Activated CD8-positive, alpha-beta memory T cell treated with anti-CD3 and anti-CD28 coated beads for 36 hours (primary cell): ENCODE measurements at regions not wholly inside any gene's neighbourhood (a gene's known extent, or its start where the extent isn't known, plus 50 kb on each side); places are given as distances from the start of the nearest gene placed in this dataset.

ENCODE experiments used
- CTCF ChIA-PET: fragments of 350-600 bp; sonication (Branson Sonifier 250); formaldehyde crosslinking; loops from one replicate; lab custom pipeline; 2021; ENCODE audit warnings: antibody characterized with exemption; lab: Charles Lee
- POLR2A ChIA-PET: fragments of 350-600 bp; sonication (Branson Sonifier 250); formaldehyde crosslinking; loops from one replicate; lab custom pipeline; 2021; ENCODE audit warnings: antibody characterized with exemption; lab: Charles Lee

DNA sequence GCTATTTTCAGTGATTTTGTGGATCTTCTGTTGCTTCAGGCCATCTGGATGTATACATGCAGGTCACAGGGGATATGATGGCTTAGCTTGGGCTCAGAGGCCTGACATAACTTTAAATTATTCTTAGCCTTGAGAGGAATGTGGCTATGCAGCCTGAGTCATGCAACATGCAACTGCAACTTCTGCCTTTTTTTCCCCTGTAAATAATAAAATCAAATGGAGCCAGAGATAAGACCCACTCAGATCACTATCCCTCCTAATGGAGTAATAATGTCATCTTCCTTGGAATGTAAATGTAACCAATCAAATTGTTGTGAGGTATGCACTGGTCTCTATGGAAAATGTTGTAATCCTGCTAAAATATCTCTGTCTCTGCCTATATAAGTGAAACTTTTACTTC, 54.9 kb downstream of the MAGEB17 start:
- CTCF ChIA-PET, result no interaction called here
- POLR2A ChIA-PET, result no interaction called here

- ChIA-PET CTCF (no interaction called here), POLR2A (no interaction called here)
Observed at GRCh38 chrX:16223385-16223784, 56.1 kb downstream of the MAGEB17 start.

GRCh38 chrX:16239211-16239610, 71.9 kb downstream of the MAGEB17 start:
- ChIA-PET CTCF (no interaction called here), POLR2A (no interaction called here)

DNA sequence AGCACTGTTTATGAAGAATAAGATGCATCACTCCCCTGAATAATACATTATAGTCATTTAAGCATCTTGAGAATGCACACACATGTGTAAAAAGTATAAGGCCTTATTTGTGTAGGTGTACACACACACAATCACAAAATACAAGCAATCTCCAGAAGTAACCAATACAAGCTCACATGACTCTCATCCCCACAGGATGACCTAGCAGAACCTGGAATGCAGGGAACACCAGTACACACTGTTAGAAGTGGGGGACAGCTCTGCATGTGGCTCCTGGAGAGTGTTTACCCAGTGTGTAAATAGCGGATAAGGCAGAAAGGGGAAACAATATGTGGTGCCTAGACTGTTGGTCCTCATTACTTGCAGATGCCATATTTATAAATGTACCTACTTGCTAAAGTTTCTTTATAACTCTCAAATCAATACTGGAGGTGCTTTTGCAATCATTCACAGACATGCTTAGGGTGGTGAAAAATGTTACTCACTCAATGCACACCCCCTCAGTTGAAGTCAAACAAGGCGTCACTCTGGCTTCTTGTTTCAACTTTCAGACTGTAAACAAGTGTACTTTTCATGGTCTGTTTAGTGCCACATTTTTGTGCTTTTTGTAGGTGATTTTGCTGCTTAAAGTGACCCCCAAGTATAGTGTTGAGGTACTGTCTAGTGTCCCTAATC, 73.1 kb downstream of the MAGEB17 start:
- ChIA-PET CTCF (no interaction called here), POLR2A (no interaction called here)

GRCh38 chrX:16240968-16241367, 73.7 kb downstream of the MAGEB17 start:
- ChIA-PET POLR2A (no interaction called here), CTCF (no interaction called here)

GRCh38 chrX:16250296-16250695, 83.0 kb downstream of the MAGEB17 start:
- CTCF ChIA-PET, result no interaction called here
- POLR2A ChIA-PET, result no interaction called here

DNA sequence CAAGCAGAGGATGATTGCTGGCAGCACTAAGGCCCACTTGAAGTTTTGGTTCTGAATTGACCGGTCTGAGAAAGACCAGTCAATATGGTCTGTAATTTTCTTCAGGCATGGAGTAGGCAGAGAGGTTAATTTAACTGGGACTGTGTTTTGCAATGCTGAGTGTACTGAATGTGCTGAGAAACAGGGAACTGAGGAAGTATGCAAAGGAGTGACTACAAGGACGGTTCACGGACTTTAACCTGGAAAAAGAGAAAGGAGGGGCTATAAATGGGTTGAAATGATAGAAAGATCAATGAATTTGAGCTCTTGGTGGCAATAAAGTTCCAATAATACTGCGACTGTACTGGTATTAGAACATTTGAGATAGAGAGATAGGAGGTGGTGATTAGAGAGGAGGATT, 84.5 kb downstream of the MAGEB17 start:
- ChIA-PET CTCF (no interaction called here), POLR2A (no interaction called here)

GRCh38 chrX:16258882-16259281, 91.6 kb downstream of the MAGEB17 start:
- CTCF ChIA-PET, result no interaction called here
- POLR2A ChIA-PET, result no interaction called here

- ChIA-PET POLR2A (no interaction called here), CTCF (no interaction called here)
Observed at GRCh38 chrX:16267431-16267830, 100.2 kb downstream of the MAGEB17 start.

- ChIA-PET CTCF (no interaction called here), POLR2A (no interaction called here)
Observed at GRCh38 chrX:16268206-16268605, 100.9 kb downstream of the MAGEB17 start.

DNA sequence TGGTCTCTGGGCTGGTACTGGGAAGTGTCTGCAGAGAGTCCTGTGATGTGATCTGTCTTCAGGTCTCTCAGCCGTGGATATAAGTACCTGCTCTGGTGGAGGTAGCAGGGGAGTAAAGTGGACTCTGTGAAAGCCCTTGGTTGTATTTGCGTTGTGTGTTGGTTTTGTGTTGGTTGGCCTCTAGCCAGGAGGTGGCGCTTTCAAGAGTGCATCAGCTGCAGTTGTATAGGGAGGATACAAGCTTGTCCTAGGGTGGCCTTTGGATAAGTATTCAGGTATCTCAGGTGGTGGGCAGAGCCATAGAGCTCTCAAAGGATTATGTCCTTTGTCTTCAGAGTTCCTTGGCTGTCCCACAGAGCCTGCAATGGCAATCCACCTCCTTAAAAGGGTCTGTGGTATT, 111.6 kb downstream of the MAGEB17 start:
- POLR2A ChIA-PET, result no interaction called here
- CTCF ChIA-PET, result no interaction called here

DNA sequence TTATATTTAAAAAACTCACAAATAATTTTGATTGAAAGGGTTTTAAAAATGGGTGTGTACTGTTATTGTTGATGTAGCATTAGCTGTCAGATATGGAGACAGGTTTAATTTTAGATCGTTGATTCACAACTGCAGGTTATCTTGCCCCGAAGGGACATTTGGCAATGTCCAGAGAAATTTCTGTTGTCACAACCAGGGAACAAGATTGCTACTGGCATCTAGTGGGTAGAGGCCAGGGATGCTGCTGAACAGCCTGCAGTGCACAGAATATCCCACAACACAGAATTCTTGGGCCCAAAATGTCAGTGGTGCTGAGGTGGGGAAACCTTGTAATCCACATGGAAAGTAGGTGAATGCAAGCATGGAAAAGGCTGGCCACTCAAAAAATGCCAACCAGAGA, 114.9 kb downstream of the MAGEB17 start:
- CTCF ChIA-PET, result no interaction called here
- POLR2A ChIA-PET, result no interaction called here

DNA sequence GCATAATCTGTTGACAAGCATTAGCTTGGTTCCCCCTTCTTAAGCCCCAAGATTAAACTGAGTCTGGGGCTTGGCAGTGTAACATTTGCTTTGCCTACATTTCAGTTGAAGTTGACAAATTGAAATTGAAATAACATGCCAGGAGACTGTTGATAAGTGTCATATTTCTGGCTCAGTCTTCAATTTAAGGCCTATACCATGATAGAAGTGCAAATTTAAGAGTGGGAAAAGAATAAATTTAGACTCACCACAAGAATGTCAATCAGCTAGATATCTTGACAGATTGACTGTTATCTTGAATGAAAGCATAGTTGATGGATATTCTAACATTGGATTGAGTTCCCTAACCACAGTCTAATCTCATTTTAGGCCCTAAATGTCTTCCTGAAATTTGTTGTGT, 117.6 kb downstream of the MAGEB17 start:
- ChIA-PET CTCF (no interaction called here), POLR2A (no interaction called here)

- CTCF ChIA-PET, result no interaction called here
- POLR2A ChIA-PET, result no interaction called here
Observed at GRCh38 chrX:16290997-16291396, 123.7 kb downstream of the MAGEB17 start.

DNA sequence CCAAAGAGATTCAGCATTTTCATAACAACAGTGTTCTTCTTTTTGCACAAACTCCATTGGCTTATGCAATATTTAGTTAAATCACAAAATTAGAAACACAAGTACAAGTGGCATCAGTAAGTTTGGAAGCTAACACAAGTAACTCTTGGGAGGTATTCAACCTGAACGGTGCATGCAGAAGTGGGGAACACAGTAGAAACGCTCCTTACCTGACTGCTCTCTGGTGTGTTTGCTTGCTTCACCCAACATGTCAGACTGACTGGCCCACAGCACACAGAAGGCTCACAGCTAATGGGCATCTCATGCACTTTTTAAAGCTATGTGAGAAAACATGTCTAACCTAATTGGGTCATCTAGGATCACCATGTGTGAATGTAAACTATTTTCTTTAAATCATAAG, 133.6 kb downstream of the MAGEB17 start:
- CTCF ChIA-PET, result no interaction called here
- POLR2A ChIA-PET, result no interaction called here

DNA sequence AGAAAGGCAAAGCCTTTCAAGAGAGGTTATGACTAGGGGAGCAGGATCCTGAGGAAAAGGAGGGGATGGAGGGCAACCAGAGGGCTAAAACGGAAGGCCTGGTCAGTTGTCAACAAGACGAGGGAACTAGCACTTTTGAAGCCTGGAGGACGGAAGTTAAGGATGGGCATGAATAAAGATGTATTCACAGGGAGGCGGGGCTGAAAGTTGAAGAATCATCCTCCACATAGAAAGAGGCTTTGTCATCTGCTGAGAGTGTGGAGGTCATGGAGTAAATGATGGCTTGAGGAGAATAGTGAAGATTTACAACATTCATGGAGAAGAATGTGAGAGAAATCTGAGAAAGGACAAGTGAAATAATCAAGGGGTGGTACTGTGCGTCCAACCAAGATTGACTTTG, 137.5 kb downstream of the MAGEB17 start:
- ChIA-PET CTCF (no interaction called here), POLR2A (no interaction called here)

- ChIA-PET CTCF (no interaction called here), POLR2A (no interaction called here)
Observed at GRCh38 chrX:16305187-16305586, 137.9 kb downstream of the MAGEB17 start.

GRCh38 chrX:16307950-16308349, 140.7 kb downstream of the MAGEB17 start:
- POLR2A ChIA-PET, result interaction anchor here (0.7 kb wide), 1 partner anchor 224 kb away, joined by 3 read pairs; no protein-coding TSS in a partner anchor

GRCh38 chrX:16308773-16309172, 141.5 kb downstream of the MAGEB17 start:
- POLR2A ChIA-PET, result no interaction called here
- CTCF ChIA-PET, result no interaction called here

More at GRCh38 chrX:16307950-16308349, 140.7 kb downstream of the MAGEB17 start:
- CTCF ChIA-PET, result no interaction called here

DNA sequence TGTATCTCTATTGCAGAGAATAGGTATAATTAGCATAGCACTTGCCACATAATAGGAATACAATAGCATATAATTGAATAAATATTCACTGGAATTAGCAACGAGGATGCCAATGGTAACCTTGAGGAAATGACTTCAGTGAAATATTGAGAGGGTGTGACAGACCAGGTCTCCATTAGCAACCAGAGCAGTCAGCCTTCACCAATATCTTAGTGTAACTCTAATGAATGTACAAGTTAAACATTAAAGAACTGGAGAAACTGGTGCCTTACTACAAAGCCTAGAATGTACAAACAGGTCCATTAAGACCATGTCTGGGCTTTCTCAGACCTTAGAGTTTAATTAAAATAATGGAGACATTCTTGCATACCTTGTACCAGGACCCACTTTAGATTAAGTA, 143.0 kb downstream of the MAGEB17 start:
- ChIA-PET POLR2A (no interaction called here), CTCF (no interaction called here)

- CTCF ChIA-PET, result no interaction called here
- POLR2A ChIA-PET, result no interaction called here
Observed at GRCh38 chrX:16311671-16312070, 144.4 kb downstream of the MAGEB17 start.
